Caco-2 (cell line): ENCODE measurements at regions not wholly inside any gene's neighbourhood (a gene's known extent, or its start where the extent isn't known, plus 50 kb on each side); places are given as distances from the start of the nearest gene placed in this dataset.

Experiments used
- BruUV-seq: library from RNA; stranded (reverse); fragments of 400-500 nt; replicated peaks from 2 replicates; lab custom pipeline; 2021; lab: Mats Ljungman, UMichigan
- CTCF ChIA-PET: fragments of 300-600 bp; sonication (Branson Sonifier 250); formaldehyde crosslinking; loops from one replicate; lab custom pipeline; 2022; ENCODE audit warnings: antibody characterized with exemption; lab: Charles Lee
- POLR2A ChIA-PET: fragments of 300-600 bp; sonication (Branson Sonifier 250); formaldehyde crosslinking; loops from one replicate; lab custom pipeline; 2022; ENCODE audit warnings: antibody characterized with exemption; lab: Charles Lee
- DNase-seq, 2 experiments: peaks; one replicate each; pipeline versions ENCODE4 v3.0.0 to v3.0.0-alpha.2; 2020 to 2022
- H3K27me3 ChIP-seq: replicated peaks from 2 replicates; pipeline ENCODE4 v1.6.0; 2011; ENCODE audit warnings: low read length; ENCODE audit not compliant: control insufficient read depth, insufficient read depth
- H3K36me3 ChIP-seq: 2 replicates; pipeline ENCODE4 v1.5.1; 2011; ENCODE audit warnings: low read length; ENCODE audit not compliant: control insufficient read depth, insufficient read depth
- H3K4me1 ChIP-seq: fragments of 250-450 bp; sonication (Bioruptor Pico); 2 replicates; pipeline ENCODE4 v1.5.1; 2020; ENCODE audit warnings: mild to moderate bottlenecking
- H3K4me3 ChIP-seq: 2 replicates; pipeline ENCODE4 v1.5.1; 2011; ENCODE audit warnings: low read depth, mild to moderate bottlenecking, control low read depth, low read length
- H3K9me3 ChIP-seq: fragments of 250-450 bp; sonication (Bioruptor Pico); 2 replicates; pipeline ENCODE4 v1.5.1; 2020; ENCODE audit warnings: mild to moderate bottlenecking, moderate library complexity
- H3K27ac Mint-ChIP-seq: one replicate; pipeline ENCODE4 v1.8.0; 2022; ENCODE audit warnings: mixed read lengths; ENCODE audit not compliant: unreplicated experiment
- H3K27me3 Mint-ChIP-seq: one replicate; pipeline ENCODE4 v1.8.0; 2022; ENCODE audit warnings: mixed read lengths; ENCODE audit not compliant: insufficient read depth, unreplicated experiment
- H3K36me3 Mint-ChIP-seq: one replicate; pipeline ENCODE4 v1.8.0; 2022; ENCODE audit warnings: mild to moderate bottlenecking, mixed read lengths; ENCODE audit not compliant: insufficient read depth, unreplicated experiment
- H3K4me1 Mint-ChIP-seq: one replicate; pipeline ENCODE4 v1.8.0; 2022; ENCODE audit warnings: low read depth, mixed read lengths; ENCODE audit not compliant: unreplicated experiment
- H3K4me3 Mint-ChIP-seq: one replicate; pipeline ENCODE4 v1.8.0; 2022; ENCODE audit warnings: mild to moderate bottlenecking, moderate library complexity, mixed read lengths; ENCODE audit not compliant: unreplicated experiment
- H3K9me3 Mint-ChIP-seq: one replicate; pipeline ENCODE4 v1.8.0; 2022; ENCODE audit warnings: mixed read lengths; ENCODE audit not compliant: unreplicated experiment
- intact Hi-C: fragments of 100-400 bp; cut with micrococcal nuclease; formaldehyde crosslinking; loops from one replicate; pipeline ENCODE4 v1.10.0; 2022; ENCODE audit not compliant: unreplicated experiment
- TF ChIP-seq, protein P1 (sequence below), 2 experiments: fragments of 200-600 bp in 1 of 2; IDR thresholded peaks; 1 replicate in 1 of 2; 2 replicates in 1 of 2; pipeline versions ENCODE4 v1.5.1 to v1.8.0; 2011 to 2022; ENCODE audit warnings: antibody characterized with exemption in 1 of 2, control low read depth in 1 of 2, inconsistent platforms in 1 of 2, low read depth in 1 of 2, low read length in 1 of 2, mild to moderate bottlenecking in 1 of 2, moderate library complexity in 1 of 2; ENCODE audit not compliant: insufficient read depth in 1 of 2, severe bottlenecking in 1 of 2, unreplicated experiment in 1 of 2

- no peaks in the 10 kb centered on the region for H3K27me3 ChIP-seq
- Mint-ChIP-seq H3K9me3 (no peaks in the 10 kb centered on the region), H3K36me3 (no peaks in the 10 kb centered on the region), H3K27me3 (no peaks in the 10 kb centered on the region), H3K4me3 (no peak overlapping the region), H3K27ac (no peak overlapping the region), H3K4me1 (no peaks in the 10 kb centered on the region)
- no peaks in the 10 kb centered on the region for H3K4me1 ChIP-seq
- H3K9me3 ChIP-seq, result no peaks in the 10 kb centered on the region
- no peak overlapping the region for H3K4me3 ChIP-seq
- DNase-seq, result no peak
- intact Hi-C loops, result no loop called here
- H3K36me3 ChIP-seq, result no peaks in the 10 kb centered on the region
- TF ChIP-seq, protein P1, sequence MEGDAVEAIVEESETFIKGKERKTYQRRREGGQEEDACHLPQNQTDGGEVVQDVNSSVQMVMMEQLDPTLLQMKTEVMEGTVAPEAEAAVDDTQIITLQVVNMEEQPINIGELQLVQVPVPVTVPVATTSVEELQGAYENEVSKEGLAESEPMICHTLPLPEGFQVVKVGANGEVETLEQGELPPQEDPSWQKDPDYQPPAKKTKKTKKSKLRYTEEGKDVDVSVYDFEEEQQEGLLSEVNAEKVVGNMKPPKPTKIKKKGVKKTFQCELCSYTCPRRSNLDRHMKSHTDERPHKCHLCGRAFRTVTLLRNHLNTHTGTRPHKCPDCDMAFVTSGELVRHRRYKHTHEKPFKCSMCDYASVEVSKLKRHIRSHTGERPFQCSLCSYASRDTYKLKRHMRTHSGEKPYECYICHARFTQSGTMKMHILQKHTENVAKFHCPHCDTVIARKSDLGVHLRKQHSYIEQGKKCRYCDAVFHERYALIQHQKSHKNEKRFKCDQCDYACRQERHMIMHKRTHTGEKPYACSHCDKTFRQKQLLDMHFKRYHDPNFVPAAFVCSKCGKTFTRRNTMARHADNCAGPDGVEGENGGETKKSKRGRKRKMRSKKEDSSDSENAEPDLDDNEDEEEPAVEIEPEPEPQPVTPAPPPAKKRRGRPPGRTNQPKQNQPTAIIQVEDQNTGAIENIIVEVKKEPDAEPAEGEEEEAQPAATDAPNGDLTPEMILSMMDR (IDR thresholded peaks at IDR 0.05; ENCODE audit: insufficient read depth in 1 of 2, low read depth in 1 of 2, low read length in 1 of 2, severe bottlenecking in 1 of 2, unreplicated experiment in 1 of 2), result no peak
- no TSS peak for BruUV-seq
- ChIA-PET CTCF (no interaction called here), POLR2A (no interaction called here)
These were observed 613.6 kb downstream of the ZNF608 start for GRCh38 chr5:124132843-124133242.

DNA sequence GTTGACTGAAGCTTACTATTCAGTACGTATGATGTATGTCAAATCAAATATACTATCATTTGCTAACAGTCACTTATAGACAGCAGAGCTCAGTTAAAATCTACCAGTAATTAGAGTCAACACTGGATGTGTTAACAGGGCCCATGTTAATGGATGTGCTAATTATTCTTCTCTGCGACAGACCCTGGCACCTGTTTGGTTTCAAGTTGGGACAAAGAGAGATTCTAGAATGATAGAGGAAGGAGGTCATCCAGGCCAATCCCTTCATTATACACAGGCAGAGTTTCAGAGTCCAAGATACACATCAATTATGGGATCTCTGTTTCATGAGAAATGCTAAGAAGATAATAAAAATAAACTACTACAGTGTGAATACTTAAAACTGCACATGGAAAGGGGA lies 615.0 kb downstream of the ZNF608 start:
- POLR2A ChIA-PET, result no interaction called here
- intact Hi-C loops, result no loop called here
- Mint-ChIP-seq H3K36me3 (no peaks in the 10 kb centered on the region), H3K4me3 (no peak overlapping the region), H3K4me1 (no peaks in the 10 kb centered on the region), H3K27ac (no peak overlapping the region), H3K27me3 (no peaks in the 10 kb centered on the region), H3K9me3 (no peaks in the 10 kb centered on the region)
- no peak for DNase-seq
- no peaks in the 10 kb centered on the region for H3K9me3 ChIP-seq
- CTCF ChIA-PET, result no interaction called here
- BruUV-seq, result no TSS peak
- TF ChIP-seq, protein P1 (IDR thresholded peaks at IDR 0.05; ENCODE audit: insufficient read depth in 1 of 2, low read depth in 1 of 2, low read length in 1 of 2, severe bottlenecking in 1 of 2, unreplicated experiment in 1 of 2), result no peak
- H3K27me3 ChIP-seq, result no peaks in the 10 kb centered on the region
- H3K36me3 ChIP-seq, result no peaks in the 10 kb centered on the region
- H3K4me1 ChIP-seq, result no peaks in the 10 kb centered on the region
- no peak overlapping the region for H3K4me3 ChIP-seq

DNA sequence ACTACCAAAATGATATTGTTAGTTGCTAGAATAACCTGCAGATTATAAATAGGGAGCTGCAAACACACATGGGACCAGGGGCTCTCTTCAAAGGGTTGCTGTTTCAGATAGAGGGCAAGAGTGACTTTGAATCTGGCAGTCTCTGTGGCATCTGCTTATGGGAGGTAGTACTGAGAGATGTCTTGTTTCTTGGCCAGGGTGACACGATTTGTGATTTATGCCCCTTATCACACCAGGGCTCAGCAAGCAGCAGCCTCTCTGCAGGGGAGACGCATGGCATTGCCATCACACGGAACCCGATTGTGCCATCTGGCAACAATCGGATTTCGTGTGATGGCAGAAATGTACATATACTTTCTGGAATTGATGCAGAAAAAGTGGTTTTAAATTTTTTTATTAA lies 615.6 kb downstream of the ZNF608 start:
- TF ChIP-seq, protein P1 (IDR thresholded peaks at IDR 0.05; ENCODE audit: insufficient read depth in 1 of 2, low read depth in 1 of 2, low read length in 1 of 2, severe bottlenecking in 1 of 2, unreplicated experiment in 1 of 2), result no peak
- H3K4me3 Mint-ChIP-seq, result no peak overlapping the region
- H3K4me1 Mint-ChIP-seq, result no peaks in the 10 kb centered on the region
- POLR2A ChIA-PET, result no interaction called here
- intact Hi-C loops, result no loop called here
- H3K36me3 Mint-ChIP-seq, result no peaks in the 10 kb centered on the region
- Histone ChIP-seq H3K4me1 (no peaks in the 10 kb centered on the region), H3K27me3 (no peaks in the 10 kb centered on the region), H3K4me3 (no peak overlapping the region), H3K36me3 (no peaks in the 10 kb centered on the region), H3K9me3 (no peaks in the 10 kb centered on the region)
- no peaks in the 10 kb centered on the region for H3K9me3 Mint-ChIP-seq
- DNase-seq, result no peak
- no TSS peak for BruUV-seq
- H3K27ac Mint-ChIP-seq, result no peak overlapping the region
- CTCF ChIA-PET, result no interaction called here
- no peaks in the 10 kb centered on the region for H3K27me3 Mint-ChIP-seq
